Nephron progenitor cell (in vitro differentiated cells): ENCODE measurements at regions not wholly inside any gene's neighbourhood (a gene's known extent, or its start where the extent isn't known, plus 50 kb on each side); places are given as distances from the start of the nearest gene placed in this dataset.

Source experiments
- DNase-seq: peaks from one replicate; pipeline ENCODE4 v3.0.0; 2021
- H3K27ac Mint-ChIP-seq: 2 replicates; pipeline ENCODE4 v1.8.0; 2021; ENCODE audit warnings: mild to moderate bottlenecking, moderate library complexity, mixed read lengths
- H3K27me3 Mint-ChIP-seq: 2 replicates; pipeline ENCODE4 v1.8.0; 2021; ENCODE audit warnings: mild to moderate bottlenecking, low read depth, mixed read lengths; ENCODE audit not compliant: poor library complexity
- H3K36me3 Mint-ChIP-seq: 2 replicates; pipeline ENCODE4 v1.8.0; 2021; ENCODE audit warnings: low read depth, mixed read lengths
- H3K4me1 Mint-ChIP-seq: 2 replicates; pipeline ENCODE4 v1.8.0; 2021; ENCODE audit warnings: mixed read lengths
- H3K4me3 Mint-ChIP-seq: 2 replicates; pipeline ENCODE4 v1.8.0; 2021; ENCODE audit warnings: mild to moderate bottlenecking, moderate library complexity, mixed read lengths
- H3K9me3 Mint-ChIP-seq: 2 replicates; pipeline ENCODE4 v1.8.0; 2021; ENCODE audit warnings: mild to moderate bottlenecking, moderate library complexity, mixed read lengths
- CTCF ChIP-seq: fragments of 200-600 bp; sonication (generic); IDR thresholded peaks from 2 replicates; pipeline ENCODE4 v1.5.0; 2021; ENCODE audit warnings: antibody characterized with exemption

GRCh38 chr10:131723297-131724168 is 177.3 kb upstream of the PPP2R2D start:
- peaks cover 20% of the 10 kb centered on the region for H3K27me3 Mint-ChIP-seq
- DNase-seq = no peak
- peaks cover 19% of the 10 kb centered on the region for H3K9me3 Mint-ChIP-seq
- no peak overlapping the region for H3K4me3 Mint-ChIP-seq
- no peak overlapping the region for H3K27ac Mint-ChIP-seq
- peaks cover 45% of the 10 kb centered on the region for H3K4me1 Mint-ChIP-seq
- no peaks in the 10 kb centered on the region for H3K36me3 Mint-ChIP-seq
- TF ChIP-seq CTCF = no peak

DNA sequence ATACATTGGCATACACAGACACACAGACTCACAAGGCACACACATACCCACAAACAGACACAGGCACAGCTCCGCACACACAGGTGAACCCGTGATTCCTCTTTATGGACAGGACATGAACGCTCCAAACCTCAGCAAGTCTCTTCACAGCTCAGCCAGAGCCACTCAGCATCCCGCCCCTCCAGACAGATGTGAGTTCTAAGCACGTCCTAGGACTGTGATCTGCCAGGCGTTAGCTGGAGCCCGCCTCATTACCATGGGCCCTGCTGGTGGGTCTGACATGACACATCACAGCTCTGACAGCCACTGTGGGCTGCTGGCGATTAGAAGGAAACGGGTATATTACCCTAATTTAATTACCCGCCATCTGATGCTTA is 176.7 kb upstream of the PPP2R2D start:
- no peak for DNase-seq
- no peak for TF ChIP-seq CTCF
- Mint-ChIP-seq H3K27ac (no peak overlapping the region), H3K4me3 (no peak overlapping the region), H3K9me3 (peaks cover 13% of the 10 kb centered on the region), H3K4me1 (peaks cover 51% of the 10 kb centered on the region), H3K27me3 (peaks cover 16% of the 10 kb centered on the region), H3K36me3 (no peaks in the 10 kb centered on the region)

GRCh38 chr10:131724891-131725580 is 175.8 kb upstream of the PPP2R2D start:
- H3K4me3 Mint-ChIP-seq = no peak overlapping the region
- H3K4me1 Mint-ChIP-seq = peaks cover 60% of the 10 kb centered on the region
- H3K27ac Mint-ChIP-seq = no peak overlapping the region
- TF ChIP-seq CTCF = no peak
- DNase-seq = no peak
- peaks cover 15% of the 10 kb centered on the region for H3K27me3 Mint-ChIP-seq
- no peaks in the 10 kb centered on the region for H3K36me3 Mint-ChIP-seq
- H3K9me3 Mint-ChIP-seq = peaks cover 5% of the 10 kb centered on the region

DNA sequence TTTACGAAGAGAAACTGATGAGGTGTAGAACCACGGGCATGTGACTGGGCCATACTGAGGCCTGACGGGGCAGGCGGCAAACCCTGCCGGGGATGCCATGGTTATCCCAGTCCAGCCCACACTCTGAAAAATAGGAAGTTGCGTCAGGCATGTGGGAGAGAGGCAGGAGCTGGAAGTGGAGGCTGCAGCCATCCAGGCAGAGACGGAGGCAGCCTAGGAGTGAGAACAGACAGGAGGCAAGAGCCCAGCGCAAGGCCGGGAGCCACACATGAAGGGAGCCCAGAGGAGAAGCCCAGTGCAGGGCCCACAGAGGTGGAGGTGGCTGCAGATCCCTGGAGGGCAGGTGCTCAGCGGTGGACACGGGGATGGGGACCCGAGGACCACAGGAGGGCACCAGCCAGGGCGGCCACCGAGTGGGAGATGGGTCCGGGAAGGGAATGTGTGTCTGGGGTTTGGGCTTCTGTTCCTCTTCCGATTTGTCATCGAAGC is 175.2 kb upstream of the PPP2R2D start:
- DNase-seq = no peak
- Mint-ChIP-seq H3K27ac (peak overlapping the region; percentile 77), H3K27me3 (peaks cover 15% of the 10 kb centered on the region), H3K36me3 (no peaks in the 10 kb centered on the region), H3K9me3 (peaks cover 3% of the 10 kb centered on the region), H3K4me1 (peaks cover 65% of the 10 kb centered on the region), H3K4me3 (no peak overlapping the region)
- no peak for TF ChIP-seq CTCF

DNA sequence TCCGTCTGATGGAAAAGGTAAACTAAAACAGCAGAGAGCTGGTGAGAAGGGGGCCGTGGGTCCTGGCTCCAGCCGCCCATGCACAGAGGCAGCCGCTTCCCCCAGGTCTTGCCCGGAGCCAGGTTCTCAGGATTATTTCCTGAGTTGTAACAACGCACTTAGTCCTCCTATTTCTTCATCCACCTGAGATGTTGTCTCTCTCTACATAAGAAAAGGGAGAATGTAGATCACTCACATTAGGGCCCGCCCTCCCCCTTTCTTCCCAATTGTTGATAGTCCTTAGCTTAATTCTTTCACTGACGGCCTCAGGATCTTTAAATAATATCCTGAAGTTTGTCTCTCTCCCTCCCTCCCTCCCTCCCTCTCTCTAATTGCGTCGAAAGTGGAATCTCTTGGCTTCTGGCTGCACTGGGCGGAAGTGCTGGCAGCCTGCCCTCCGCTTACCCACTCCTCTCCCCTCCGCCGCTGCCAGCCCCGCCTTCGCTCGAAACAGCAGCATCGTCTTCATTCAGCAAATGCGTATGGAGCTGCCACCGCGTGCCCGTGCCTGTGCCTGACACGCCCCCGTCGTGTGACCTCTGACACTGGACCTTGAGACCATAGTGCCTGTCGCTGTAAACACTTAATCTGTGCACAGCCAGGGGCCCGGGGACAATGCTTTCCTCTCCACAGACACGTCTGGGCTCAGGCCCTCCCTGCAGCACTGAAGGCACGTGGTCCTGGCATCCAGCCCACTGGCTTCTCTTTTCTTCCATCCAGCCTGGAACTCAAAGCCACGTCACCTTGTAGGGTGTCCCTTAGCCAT is 174.5 kb upstream of the PPP2R2D start:
- H3K4me3 Mint-ChIP-seq = no peak overlapping the region
- peak overlapping the region; percentile 77 for H3K27ac Mint-ChIP-seq
- peaks cover 19% of the 10 kb centered on the region for H3K27me3 Mint-ChIP-seq
- H3K36me3 Mint-ChIP-seq = no peaks in the 10 kb centered on the region
- TF ChIP-seq CTCF = no peak
- peak; percentile 57 for DNase-seq
- H3K9me3 Mint-ChIP-seq = no peaks in the 10 kb centered on the region
- H3K4me1 Mint-ChIP-seq = peaks cover 71% of the 10 kb centered on the region
